ENCODE measurements at regions not wholly inside any gene's neighbourhood (a gene's known extent, or its start where the extent isn't known, plus 50 kb on each side); places are given as distances from the start of the nearest gene placed in this dataset.

DNA sequence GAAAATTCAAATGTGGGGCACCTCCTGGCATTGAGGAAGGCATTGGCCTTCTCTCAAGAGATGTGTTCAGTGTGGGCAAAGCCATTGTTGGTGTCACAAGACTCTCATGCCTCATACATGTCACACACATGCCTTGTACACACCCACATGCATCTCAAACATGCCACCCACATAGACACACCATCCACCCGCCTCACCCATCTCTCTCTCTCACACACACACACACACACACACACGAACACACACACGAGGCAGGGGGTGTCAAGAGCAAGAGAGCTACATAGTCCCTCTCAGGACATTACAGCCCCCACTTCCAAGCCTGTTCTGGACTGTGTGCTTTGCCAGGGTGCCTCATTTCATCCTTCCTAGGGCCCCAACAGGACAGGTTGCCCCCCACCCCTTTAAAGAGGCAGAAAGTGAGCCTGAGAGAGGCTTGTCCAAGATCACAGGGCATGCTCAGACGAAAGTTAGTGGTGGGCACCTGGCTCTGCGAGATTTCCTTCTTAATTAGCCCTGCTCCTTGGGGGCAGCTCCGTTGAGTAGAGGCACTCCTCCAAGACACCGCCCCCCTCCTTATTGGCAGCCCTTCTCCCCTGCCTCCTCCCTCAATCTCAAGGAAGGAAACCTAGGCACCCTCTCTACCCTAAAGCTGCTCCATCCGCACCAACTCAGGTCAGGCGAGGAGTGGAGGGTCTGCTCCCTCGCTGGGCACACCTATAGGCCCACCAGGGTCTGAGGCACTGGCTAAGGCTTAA is 50.5 kb upstream of the CCDC174 start:
- TF ChIP-seq POLR2A (IDR thresholded peaks at IDR 0.05) (no peak), EP300 (IDR thresholded peaks at IDR 0.05) (no peak), POLR2AphosphoS5 (IDR thresholded peaks at IDR 0.05) (no peak)
- TF ChIP-seq, protein P1, sequence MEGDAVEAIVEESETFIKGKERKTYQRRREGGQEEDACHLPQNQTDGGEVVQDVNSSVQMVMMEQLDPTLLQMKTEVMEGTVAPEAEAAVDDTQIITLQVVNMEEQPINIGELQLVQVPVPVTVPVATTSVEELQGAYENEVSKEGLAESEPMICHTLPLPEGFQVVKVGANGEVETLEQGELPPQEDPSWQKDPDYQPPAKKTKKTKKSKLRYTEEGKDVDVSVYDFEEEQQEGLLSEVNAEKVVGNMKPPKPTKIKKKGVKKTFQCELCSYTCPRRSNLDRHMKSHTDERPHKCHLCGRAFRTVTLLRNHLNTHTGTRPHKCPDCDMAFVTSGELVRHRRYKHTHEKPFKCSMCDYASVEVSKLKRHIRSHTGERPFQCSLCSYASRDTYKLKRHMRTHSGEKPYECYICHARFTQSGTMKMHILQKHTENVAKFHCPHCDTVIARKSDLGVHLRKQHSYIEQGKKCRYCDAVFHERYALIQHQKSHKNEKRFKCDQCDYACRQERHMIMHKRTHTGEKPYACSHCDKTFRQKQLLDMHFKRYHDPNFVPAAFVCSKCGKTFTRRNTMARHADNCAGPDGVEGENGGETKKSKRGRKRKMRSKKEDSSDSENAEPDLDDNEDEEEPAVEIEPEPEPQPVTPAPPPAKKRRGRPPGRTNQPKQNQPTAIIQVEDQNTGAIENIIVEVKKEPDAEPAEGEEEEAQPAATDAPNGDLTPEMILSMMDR (IDR thresholded peaks at IDR 0.05), result no peak

DNA sequence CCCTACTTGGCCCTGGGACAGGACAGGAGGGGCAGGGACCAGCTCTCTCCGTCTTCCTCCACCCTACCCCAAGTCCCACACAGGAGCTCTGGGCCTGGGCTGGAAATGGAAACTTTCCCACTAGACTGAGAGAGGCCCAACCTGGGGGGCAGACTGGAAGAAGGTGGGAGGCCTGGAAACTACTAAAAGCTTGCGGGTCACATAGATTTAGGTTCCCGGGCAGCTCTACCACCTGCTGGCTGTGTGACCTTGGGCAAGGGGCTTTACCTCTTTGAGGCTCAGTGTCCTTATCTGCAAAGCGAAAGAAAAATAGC is 49.9 kb upstream of the CCDC174 start:
- Histone ChIP-seq H3K27me3 (peaks cover 11 to 64% (median 34%) of the 10 kb centered on the region in 3 donors), H3K4me3 (no peak overlapping the region), H3K27ac (no peak overlapping the region), H3K9me3 (no peaks in the 10 kb centered on the region), H3K36me3 (no peaks in the 10 kb centered on the region), H3K4me1 (peaks cover 0 to 9% (median 8%) of the 10 kb centered on the region in 4 donors)
- intact Hi-C loops (cut with DNase I), result no loop called here
- DNase-seq, result no peak
- TF ChIP-seq POLR2A (IDR thresholded peaks at IDR 0.05) (no peak), EP300 (IDR thresholded peaks at IDR 0.05) (no peak)
- TF ChIP-seq, protein P1 (IDR thresholded peaks at IDR 0.05), result no peak
- 38 to 39% methylated on average over 4 of the region's 4 CpGs for WGBS, 2 donors

More for the DNA sequence above, 50.5 kb upstream of the CCDC174 start:
- 69 to 70% methylated on average over 10 of the region's 10 CpGs for WGBS, 2 donors
- peaks cover 11 to 64% (median 34%) of the 10 kb centered on the region in 3 donors for H3K27me3 ChIP-seq
- no peaks in the 10 kb centered on the region for H3K36me3 ChIP-seq
- H3K4me3 ChIP-seq, result no peak overlapping the region
- H3K27ac ChIP-seq, result no peak overlapping the region
- H3K9me3 ChIP-seq, result no peaks in the 10 kb centered on the region
- no peak for DNase-seq
- intact Hi-C loops (cut with DNase I), result no loop called here
- peaks cover 0 to 9% (median 8%) of the 10 kb centered on the region in 4 donors for H3K4me1 ChIP-seq

Measured in sigmoid colon (tissue), 6 donors.